GM12878 (cell line): ENCODE measurements at regions not wholly inside any gene's neighbourhood (a gene's known extent, or its start where the extent isn't known, plus 50 kb on each side); places are given as distances from the start of the nearest gene placed in this dataset.

Source experiments
- ATAC-seq: fragments of 200-7000 bp; cut with Tn5 transposase; 3 replicates; pipeline ENCODE4 v1.9.1; 2020; ENCODE audit warnings: mild to moderate bottlenecking, moderate library complexity
- BruUV-seq: library from RNA; stranded (reverse); fragments of 400-500 nt; replicated peaks from 2 replicates; lab custom pipeline; 2021; lab: Mats Ljungman, UMichigan
- CTCF ChIA-PET: fragments of 300-600 bp; sonication (Branson Sonifier 250); formaldehyde crosslinking; extraction: SDS; loops from one replicate; lab custom pipeline; 2021; ENCODE audit warnings: inconsistent platforms; lab: Yijun Ruan, JAX
- POLR2A ChIA-PET: fragments of 350-600 bp; formaldehyde crosslinking; extraction: SDS; loops from one replicate; lab custom pipeline; 2021; ENCODE audit warnings: inconsistent platforms; lab: Charles Lee
- RAD21 ChIA-PET: fragments of 300-600 bp; sonication (Branson Sonifier 250); formaldehyde crosslinking; loops from one replicate; lab custom pipeline; 2023; ENCODE audit warnings: antibody characterized with exemption; ENCODE audit not compliant: unreplicated experiment; lab: Charles Lee
- SMC1A ChIA-PET: fragments of 300-600 bp; sonication (Branson Sonifier 250); formaldehyde crosslinking; loops from one replicate; lab custom pipeline; 2023; ENCODE audit not compliant: unreplicated experiment, uncharacterized antibody; lab: Charles Lee
- DNase-seq: peaks from one replicate; pipeline ENCODE4 v3.0.0-alpha.2; 2011; ENCODE audit warnings: low read depth, low spot score
- FAIRE-seq: peaks from 3 replicates; lab custom pipeline; 2011; peaks lifted over from hg19 to GRCh38; lab: Jason Lieb, UNC
- H2AFZ ChIP-seq: 2 replicates; pipeline ENCODE4 v1.6.0; 2011; ENCODE audit warnings: low read depth, low read length, control low read depth; ENCODE audit not compliant: control insufficient read depth
- H3K27ac ChIP-seq: 2 replicates; pipeline ENCODE4 v1.5.1; 2011; ENCODE audit warnings: control low read depth; ENCODE audit not compliant: control insufficient read depth, insufficient read depth
- H3K27me3 ChIP-seq, 2 experiments: replicated peaks in 1 of 2; 2 replicates each; pipeline versions ENCODE4 v1.6.0 to v1.6.1; 2011; ENCODE audit warnings: low read length in 1 of 2; ENCODE audit not compliant: control insufficient read depth in 2 of 2, insufficient read depth in 2 of 2
- H3K36me3 ChIP-seq, 2 experiments: 2 replicates each; pipeline ENCODE4 v1.5.1; 2011; ENCODE audit warnings: low read length in 1 of 2; ENCODE audit not compliant: control insufficient read depth in 2 of 2, insufficient read depth in 2 of 2
- H3K4me1 ChIP-seq: 2 replicates; pipeline ENCODE4 v1.6.1; 2011; ENCODE audit warnings: mild to moderate bottlenecking, low read length, moderate library complexity, mixed read lengths; ENCODE audit not compliant: control insufficient read depth, insufficient read depth
- H3K4me2 ChIP-seq: 2 replicates; pipeline ENCODE4 v1.6.0; 2011; ENCODE audit warnings: control low read depth; ENCODE audit not compliant: control insufficient read depth, insufficient read depth
- H3K4me3 ChIP-seq: fragments of 200-600 bp; sonication (generic); 2 replicates; pipeline ENCODE4 v1.5.1; 2016
- H3K79me2 ChIP-seq: 2 replicates; pipeline ENCODE4 v1.6.0; 2011; ENCODE audit warnings: low read length; ENCODE audit not compliant: control insufficient read depth, insufficient read depth
- H3K9ac ChIP-seq: 2 replicates; pipeline ENCODE4 v1.8.0; 2011; ENCODE audit warnings: low read length, control low read depth, mixed read lengths; ENCODE audit not compliant: control insufficient read depth, insufficient read depth
- H3K9me3 ChIP-seq: replicated peaks from 3 replicates; pipeline ENCODE4 v1.5.1; 2011; ENCODE audit warnings: mild to moderate bottlenecking, low read length; ENCODE audit not compliant: control insufficient read depth, insufficient read depth
- H4K20me1 ChIP-seq: 2 replicates; pipeline ENCODE4 v1.6.0; 2011; ENCODE audit not compliant: control insufficient read depth, insufficient read depth
- HDAC6 ChIP-seq: fragments of 200-600 bp; sonication (generic); IDR thresholded peaks from one replicate; pipeline ENCODE4 v1.8.0; 2017; ENCODE audit warnings: antibody characterized with exemption; ENCODE audit not compliant: unreplicated experiment
- NR2C1 ChIP-seq: fragments of 450-650 bp; IDR thresholded peaks from 2 replicates; pipeline ENCODE4 v1.6.1; 2017; ENCODE audit warnings: antibody characterized with exemption, mild to moderate bottlenecking, moderate library complexity
- SP1 ChIP-seq: IDR thresholded peaks from one replicate; pipeline ENCODE4 v1.6.1; 2011; ENCODE audit warnings: low read depth, low read length
- YY1 ChIP-seq: IDR thresholded peaks from 2 replicates; pipeline ENCODE4 v1.6.1; 2011; ENCODE audit warnings: low read depth, mild to moderate bottlenecking, low read length
- WGBS: methylation state at CpG from one replicate; pipeline ENCODE4 v1.1.6; 2016; ENCODE audit warnings: low lambda C conversion rate; ENCODE audit not compliant: insufficient replicate concordance, insufficient coverage; ENCODE audit errors: missing lambda C conversion rate; 5-methylcytosine and 5-hydroxymethylcytosine counted together
- in situ Hi-C: fragments of 300-500 bp; cut with MboI; formaldehyde crosslinking; loops from 9 replicates; pipeline ENCODE4 v1.14.3; 2018; ENCODE audit warnings: mixed read lengths
- intact Hi-C: fragments of 100-400 bp; cut with micrococcal nuclease; formaldehyde crosslinking; loops from one replicate; pipeline ENCODE4 v1.14.2; 2022; ENCODE audit not compliant: unreplicated experiment
- TF ChIP-seq, protein P1 (sequence below): fragments of 450-650 bp; IDR thresholded peaks from 2 replicates; pipeline ENCODE4 v1.6.1; 2017; ENCODE audit warnings: mild to moderate bottlenecking, moderate library complexity
- TF ChIP-seq, protein P2 (sequence below), 3 experiments: IDR thresholded peaks in 2 of 3; conservative IDR thresholded peaks in 1 of 3; 2 replicates each; pipeline ENCODE4 v1.5.1; 2011; ENCODE audit warnings: low read depth in 3 of 3, low read length in 3 of 3, mild to moderate bottlenecking in 3 of 3, control low read depth in 2 of 3, moderate library complexity in 2 of 3, inconsistent platforms in 1 of 3, mixed read lengths in 1 of 3; ENCODE audit not compliant: control insufficient read depth in 2 of 3, insufficient read depth in 1 of 3; ENCODE audit errors: extremely low read depth in 1 of 3

DNA sequence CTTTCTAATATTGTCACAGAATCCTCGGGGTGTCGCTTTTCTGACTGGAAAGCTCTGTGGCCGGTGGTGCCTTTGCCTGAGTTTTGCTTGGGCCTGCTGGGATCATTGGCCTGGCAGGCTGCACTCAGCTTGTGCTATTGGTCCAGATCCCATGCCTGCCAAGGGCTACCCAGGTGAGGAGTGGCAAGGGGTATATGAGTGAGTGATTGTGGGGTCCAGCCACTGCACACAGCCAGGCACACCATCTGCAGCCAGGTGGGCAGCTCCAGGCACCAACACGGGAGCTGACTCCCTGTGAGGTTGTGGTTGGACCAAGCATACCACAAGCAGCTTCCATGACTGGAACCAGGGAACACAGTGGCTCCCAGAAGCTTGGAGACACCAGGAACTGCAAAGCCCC is 557.2 kb downstream of the SI start:
- no peak for TF ChIP-seq NR2C1
- TF ChIP-seq SP1 = no peak
- TF ChIP-seq, protein P1, sequence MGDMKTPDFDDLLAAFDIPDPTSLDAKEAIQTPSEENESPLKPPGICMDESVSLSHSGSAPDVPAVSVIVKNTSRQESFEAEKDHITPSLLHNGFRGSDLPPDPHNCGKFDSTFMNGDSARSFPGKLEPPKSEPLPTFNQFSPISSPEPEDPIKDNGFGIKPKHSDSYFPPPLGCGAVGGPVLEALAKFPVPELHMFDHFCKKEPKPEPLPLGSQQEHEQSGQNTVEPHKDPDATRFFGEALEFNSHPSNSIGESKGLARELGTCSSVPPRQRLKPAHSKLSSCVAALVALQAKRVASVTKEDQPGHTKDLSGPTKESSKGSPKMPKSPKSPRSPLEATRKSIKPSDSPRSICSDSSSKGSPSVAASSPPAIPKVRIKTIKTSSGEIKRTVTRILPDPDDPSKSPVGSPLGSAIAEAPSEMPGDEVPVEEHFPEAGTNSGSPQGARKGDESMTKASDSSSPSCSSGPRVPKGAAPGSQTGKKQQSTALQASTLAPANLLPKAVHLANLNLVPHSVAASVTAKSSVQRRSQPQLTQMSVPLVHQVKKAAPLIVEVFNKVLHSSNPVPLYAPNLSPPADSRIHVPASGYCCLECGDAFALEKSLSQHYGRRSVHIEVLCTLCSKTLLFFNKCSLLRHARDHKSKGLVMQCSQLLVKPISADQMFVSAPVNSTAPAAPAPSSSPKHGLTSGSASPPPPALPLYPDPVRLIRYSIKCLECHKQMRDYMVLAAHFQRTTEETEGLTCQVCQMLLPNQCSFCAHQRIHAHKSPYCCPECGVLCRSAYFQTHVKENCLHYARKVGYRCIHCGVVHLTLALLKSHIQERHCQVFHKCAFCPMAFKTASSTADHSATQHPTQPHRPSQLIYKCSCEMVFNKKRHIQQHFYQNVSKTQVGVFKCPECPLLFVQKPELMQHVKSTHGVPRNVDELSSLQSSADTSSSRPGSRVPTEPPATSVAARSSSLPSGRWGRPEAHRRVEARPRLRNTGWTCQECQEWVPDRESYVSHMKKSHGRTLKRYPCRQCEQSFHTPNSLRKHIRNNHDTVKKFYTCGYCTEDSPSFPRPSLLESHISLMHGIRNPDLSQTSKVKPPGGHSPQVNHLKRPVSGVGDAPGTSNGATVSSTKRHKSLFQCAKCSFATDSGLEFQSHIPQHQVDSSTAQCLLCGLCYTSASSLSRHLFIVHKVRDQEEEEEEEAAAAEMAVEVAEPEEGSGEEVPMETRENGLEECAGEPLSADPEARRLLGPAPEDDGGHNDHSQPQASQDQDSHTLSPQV = no peak
- TF ChIP-seq, protein P2, sequence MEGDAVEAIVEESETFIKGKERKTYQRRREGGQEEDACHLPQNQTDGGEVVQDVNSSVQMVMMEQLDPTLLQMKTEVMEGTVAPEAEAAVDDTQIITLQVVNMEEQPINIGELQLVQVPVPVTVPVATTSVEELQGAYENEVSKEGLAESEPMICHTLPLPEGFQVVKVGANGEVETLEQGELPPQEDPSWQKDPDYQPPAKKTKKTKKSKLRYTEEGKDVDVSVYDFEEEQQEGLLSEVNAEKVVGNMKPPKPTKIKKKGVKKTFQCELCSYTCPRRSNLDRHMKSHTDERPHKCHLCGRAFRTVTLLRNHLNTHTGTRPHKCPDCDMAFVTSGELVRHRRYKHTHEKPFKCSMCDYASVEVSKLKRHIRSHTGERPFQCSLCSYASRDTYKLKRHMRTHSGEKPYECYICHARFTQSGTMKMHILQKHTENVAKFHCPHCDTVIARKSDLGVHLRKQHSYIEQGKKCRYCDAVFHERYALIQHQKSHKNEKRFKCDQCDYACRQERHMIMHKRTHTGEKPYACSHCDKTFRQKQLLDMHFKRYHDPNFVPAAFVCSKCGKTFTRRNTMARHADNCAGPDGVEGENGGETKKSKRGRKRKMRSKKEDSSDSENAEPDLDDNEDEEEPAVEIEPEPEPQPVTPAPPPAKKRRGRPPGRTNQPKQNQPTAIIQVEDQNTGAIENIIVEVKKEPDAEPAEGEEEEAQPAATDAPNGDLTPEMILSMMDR (IDR thresholded peaks at IDR 0.05 in 2 of 3, conservative IDR thresholded peaks at IDR 0.05 in 1 of 3; ENCODE audit: control insufficient read depth in 2 of 3, extremely low read depth in 1 of 3, insufficient read depth in 1 of 3, low read depth in 3 of 3, low read length in 3 of 3) = no peak
- TF ChIP-seq YY1 = no peak
- TF ChIP-seq HDAC6 = no peak
- TF ChIP-seq, all 136 proteins: peak for 0
- Histone ChIP-seq H3K9me3 (no peaks in the 10 kb centered on the region), H2AFZ (no peak overlapping the region), H3K4me2 (no peak overlapping the region), H3K36me3 (no peaks in the 10 kb centered on the region), H4K20me1 (no peaks in the 10 kb centered on the region), H3K79me2 (no peaks in the 10 kb centered on the region), H3K27me3 (no peaks in the 10 kb centered on the region), H3K27ac (no peak overlapping the region), H3K4me3 (no peak overlapping the region), H3K9ac (no peak overlapping the region), H3K4me1 (no peaks in the 10 kb centered on the region)
- ChIA-PET CTCF (no interaction called here), POLR2A (no interaction called here), RAD21 (no interaction called here), SMC1A (no interaction called here)
- DNase-seq (no peak), FAIRE-seq (no peak), ATAC-seq (no peak)
- BruUV-seq = no TSS peak
- in situ Hi-C loops (no loop called here), intact Hi-C loops (no loop called here)
- 0% methylated on average over 4 of the region's 4 CpGs for WGBS
